HG03103 (cell line): ENCODE measurements at regions not wholly inside any gene's neighbourhood (a gene's known extent, or its start where the extent isn't known, plus 50 kb on each side); places are given as distances from the start of the nearest gene placed in this dataset.

ENCODE experiments used
- ATAC-seq: cut with Tn5 transposase; IDR thresholded peaks from one replicate; pipeline ENCODE4 v1.9.1; 2021; ENCODE audit warnings: low read depth; ENCODE audit not compliant: unreplicated experiment

GRCh38 chr4:35315419-35315818, 928.9 kb downstream of the ARAP2 start:
- ATAC-seq = no peak

DNA sequence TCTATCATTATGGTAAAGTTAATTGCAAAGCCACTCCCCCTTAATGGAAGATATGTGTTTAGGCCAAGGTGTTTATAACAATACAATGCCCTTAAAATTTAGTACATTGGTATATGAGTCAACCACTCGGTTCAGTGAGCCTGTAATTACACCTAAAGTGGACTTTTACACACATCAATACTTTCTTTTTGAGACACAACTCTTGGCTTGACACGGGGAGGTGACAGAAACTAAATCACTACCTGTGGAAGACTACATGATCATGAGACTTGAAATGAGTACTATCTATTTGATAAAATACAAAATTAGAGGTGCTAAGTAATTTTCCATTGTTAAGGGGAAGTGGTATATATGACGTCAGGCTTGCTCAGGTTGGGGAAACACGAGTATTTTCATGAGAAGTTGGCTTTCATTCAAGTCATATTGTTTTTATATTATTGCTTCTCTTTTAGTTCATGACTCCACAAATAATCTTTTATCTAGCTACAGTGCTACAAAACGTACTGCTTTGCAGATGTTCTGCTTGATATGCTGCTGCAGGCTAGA, 918.3 kb downstream of the ARAP2 start:
- ATAC-seq = no peak

- no peak for ATAC-seq
Observed at GRCh38 chr4:35342833-35343232, 901.5 kb downstream of the ARAP2 start.

- ATAC-seq = no peak
Observed at GRCh38 chr4:35347276-35347675, 897.0 kb downstream of the ARAP2 start.

- ATAC-seq = no peak
Observed at GRCh38 chr4:35358001-35358584, 886.2 kb downstream of the ARAP2 start.

DNA sequence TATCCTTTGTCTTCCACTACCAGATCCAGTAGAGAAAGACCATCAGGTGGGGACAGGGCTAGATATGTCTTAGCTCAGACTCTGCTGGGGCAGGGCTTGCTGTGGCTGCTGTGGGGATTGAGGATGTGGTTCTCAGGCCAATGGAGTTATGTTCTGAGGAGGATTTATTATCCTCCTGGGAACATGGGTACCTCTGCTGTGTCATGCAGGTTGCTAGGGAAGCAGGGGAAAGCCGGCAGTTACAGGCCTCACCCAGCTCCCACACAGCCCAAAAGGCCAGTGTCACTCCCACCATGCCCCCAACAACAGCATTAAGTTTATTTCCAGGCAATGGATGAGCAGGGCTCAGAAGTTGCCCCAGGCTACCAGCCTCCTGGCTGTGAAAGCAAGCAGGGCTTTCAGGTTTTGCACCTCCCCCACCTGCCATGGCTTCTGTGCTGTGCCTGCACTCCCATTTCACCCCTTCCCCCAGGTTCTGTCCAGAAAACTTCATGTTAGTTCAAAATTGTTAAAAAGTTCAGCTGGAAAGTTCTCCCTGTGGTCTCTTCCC, 879.9 kb downstream of the ARAP2 start:
- no peak for ATAC-seq

DNA sequence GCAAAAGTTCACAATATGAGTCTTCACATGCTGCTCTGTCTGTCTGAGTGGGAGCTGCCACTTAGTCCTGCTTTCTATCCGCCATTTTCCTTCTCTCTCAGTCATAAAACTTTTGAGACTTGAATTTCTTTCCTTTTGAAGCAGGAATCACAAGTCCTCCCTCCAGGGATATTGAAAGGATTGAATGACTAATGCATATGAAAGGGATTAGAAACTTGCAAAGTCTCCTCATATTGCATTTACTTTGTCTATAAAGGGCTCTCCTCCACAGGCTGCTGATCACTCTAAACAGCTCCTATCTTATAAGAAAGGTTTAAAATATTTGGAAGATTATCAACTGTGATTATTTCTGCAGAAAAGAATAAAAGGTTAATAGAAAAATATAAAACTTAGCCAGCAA, 879.1 kb downstream of the ARAP2 start:
- ATAC-seq = no peak

- ATAC-seq = no peak
Observed at GRCh38 chr4:35399912-35400311, 844.4 kb downstream of the ARAP2 start.

DNA sequence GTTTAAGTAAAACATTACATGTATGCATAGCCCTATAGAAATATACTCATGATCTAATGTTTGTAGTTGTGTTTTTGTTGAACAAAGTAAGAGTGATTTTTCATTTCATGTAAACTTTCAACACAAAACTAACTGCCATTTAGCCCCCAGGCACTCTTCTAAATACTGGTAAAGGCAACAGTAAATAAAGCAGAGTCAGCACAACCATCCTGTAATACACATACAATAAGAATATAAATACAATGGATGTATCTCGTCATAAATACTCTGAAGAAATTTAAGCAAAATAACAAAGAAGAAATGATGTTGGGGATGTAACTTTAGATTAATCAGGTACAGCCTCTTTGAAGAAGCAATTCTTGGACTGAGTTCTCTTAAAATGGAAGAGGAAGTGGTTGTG, 821.2 kb downstream of the ARAP2 start:
- no peak for ATAC-seq

DNA sequence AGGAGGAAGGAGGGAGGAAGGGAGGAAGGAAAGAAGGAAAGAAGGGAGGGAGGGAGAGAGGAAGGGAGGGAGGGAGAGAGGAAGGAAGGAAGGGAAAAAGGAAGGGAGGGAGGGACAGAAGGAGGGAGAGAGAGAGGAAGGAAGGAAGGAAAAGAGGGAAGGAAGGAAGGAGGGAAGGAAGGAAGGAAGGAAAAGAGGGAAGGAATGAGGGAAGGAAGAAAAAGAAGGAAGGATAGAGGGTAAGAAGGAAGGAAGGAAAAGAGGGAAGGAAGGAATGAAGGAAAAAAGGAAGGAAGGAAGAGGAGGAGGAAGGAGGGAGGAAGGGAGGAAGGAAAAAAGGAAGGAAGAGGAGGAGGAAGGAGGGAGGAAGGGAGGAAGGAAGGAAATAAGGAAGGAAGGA, 796.8 kb downstream of the ARAP2 start:
- ATAC-seq = no peak

DNA sequence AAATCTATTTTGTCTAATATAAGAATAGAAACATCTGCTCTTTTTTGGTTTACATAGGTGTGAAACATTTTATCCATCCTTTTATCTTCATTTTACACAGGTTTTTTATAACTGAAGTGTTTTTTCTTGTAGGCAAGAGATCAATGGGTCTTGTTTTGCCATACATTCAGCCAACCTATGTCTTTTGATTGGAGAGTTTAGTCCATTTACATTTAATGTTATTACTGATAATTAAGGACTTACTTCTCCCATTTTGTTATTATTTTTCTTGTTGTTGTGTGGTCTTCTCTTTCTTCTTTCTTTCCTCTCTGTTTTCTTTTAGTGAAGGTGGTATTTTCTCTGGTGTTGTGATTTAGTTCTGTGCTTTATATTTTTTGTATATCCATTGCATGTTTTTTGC, 785.3 kb downstream of the ARAP2 start:
- ATAC-seq = no peak

DNA sequence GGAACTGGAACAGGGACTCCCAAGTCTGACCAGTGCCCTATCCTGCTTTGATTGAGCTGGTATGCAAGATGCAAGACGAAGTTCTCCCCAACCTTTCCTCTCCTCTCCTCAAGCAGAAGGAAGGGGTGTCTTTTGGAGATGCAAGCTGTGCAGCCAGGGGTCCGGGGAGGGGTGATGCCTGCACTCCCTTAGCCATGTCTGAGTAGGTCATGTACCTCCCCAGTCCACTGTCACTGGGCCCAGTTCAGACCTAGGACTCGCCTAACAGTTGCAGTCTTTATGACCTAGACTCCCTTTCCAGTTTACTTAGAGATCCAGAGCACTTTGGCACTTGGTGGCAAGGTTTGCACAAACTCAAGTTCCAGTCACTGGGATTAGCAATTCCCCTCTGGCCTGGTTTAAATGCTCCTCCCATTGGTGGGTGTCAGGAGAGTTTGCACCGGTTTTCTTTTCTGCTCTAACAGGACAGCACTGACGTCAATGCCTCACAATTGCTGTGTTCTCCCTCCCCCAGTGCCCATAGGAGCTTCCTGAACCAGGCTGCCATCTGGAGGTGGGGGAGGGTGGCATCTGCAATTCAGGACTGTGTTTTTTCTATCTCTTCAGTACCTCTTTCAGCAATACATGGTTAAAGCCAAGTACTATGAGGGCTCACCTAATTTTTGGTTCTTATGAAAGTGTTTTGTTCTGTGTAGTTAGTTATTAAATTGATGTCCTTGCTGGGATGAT, 782.2 kb downstream of the ARAP2 start:
- no peak for ATAC-seq

GRCh38 chr4:35463251-35463952, 780.9 kb downstream of the ARAP2 start:
- ATAC-seq = no peak

GRCh38 chr4:35464964-35465528, 779.3 kb downstream of the ARAP2 start:
- ATAC-seq = no peak

DNA sequence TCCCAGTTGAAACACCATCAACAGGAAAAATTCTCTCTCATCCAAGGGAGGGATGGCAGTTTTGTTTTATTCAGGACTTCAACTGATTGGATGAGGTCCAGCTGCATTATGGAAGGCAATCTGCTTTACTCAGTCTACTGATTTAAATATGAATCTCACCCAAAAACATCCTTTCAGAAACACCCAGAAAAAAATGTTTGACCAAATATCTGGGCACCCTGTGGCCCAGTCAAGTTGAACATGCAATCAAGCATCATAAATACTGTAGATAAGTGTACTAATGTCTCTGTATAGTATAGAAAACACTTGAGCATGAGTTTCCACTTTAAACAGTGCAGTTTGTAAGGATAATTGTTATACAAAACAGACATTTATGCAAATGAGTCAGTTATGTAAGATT, 753.2 kb downstream of the ARAP2 start:
- ATAC-seq = no peak

GRCh38 chr4:35493977-35494376, 750.3 kb downstream of the ARAP2 start:
- no peak for ATAC-seq

- ATAC-seq = no peak
Observed at GRCh38 chr4:35494955-35495354, 749.4 kb downstream of the ARAP2 start.

DNA sequence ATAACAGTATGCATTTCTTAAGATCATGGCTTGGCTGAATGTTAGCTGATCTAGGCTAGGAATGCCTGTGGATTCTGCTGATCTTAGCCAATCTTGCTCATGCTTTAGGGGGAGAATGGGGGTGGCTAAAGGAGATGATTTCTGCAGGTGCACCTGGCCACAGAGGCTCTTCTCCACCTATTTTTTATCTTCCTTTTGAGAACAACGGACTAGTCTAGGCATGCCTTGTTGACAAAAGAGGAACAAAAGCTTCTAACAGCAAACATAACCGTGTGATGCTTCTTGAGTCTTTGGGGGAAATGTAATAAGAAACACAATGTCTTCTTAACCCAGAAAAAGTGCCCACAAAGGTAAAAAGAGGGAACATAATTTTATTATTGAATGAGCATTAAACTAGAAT, 743.5 kb downstream of the ARAP2 start:
- ATAC-seq = no peak

GRCh38 chr4:35503435-35503834, 740.9 kb downstream of the ARAP2 start:
- ATAC-seq = no peak

DNA sequence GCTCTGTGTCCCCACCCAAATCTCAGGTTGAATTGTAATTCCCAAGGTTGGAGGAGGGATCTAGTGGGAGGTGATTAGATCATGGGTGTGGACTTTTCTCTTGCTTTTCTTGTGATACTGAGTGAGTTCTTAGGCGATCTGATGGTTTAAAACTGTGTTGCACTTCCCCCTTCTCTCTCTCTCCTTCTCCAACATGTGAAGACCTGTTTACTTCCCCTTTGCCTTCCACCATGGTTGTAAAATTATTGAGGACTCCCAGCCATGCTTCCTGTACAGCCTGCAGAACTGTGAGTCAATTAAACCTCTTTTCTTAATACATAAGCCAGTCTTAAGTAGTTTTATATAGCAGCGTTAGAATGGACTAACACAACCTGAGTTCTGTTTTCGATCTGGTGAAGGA, 738.2 kb downstream of the ARAP2 start:
- ATAC-seq = no peak

GRCh38 chr4:35511851-35512250, 732.5 kb downstream of the ARAP2 start:
- no peak for ATAC-seq
